LHCN-M2 (cell line): ENCODE measurements at regions not wholly inside any gene's neighbourhood (a gene's known extent, or its start where the extent isn't known, plus 50 kb on each side); places are given as distances from the start of the nearest gene placed in this dataset.

Experiments used
- DNase-seq: peaks from one replicate; pipeline ENCODE4 v3.0.0-alpha.2; 2012; ENCODE audit warnings: low read depth

- no peak for DNase-seq
Observed at GRCh38 chr1:228989176-228989575, 253.9 kb downstream of the RHOU start.

GRCh38 chr1:228989676-228989991 is 254.4 kb downstream of the RHOU start:
- DNase-seq = no peak

- no peak for DNase-seq
Observed at GRCh38 chr1:228989992-228990827, 254.9 kb downstream of the RHOU start.

- DNase-seq = no peak
Observed at GRCh38 chr1:228990906-228991569, 255.8 kb downstream of the RHOU start.

GRCh38 chr1:228992044-228992443 is 256.8 kb downstream of the RHOU start:
- no peak for DNase-seq

- no peak for DNase-seq
Observed at GRCh38 chr1:228992907-228993535, 257.7 kb downstream of the RHOU start.

DNA sequence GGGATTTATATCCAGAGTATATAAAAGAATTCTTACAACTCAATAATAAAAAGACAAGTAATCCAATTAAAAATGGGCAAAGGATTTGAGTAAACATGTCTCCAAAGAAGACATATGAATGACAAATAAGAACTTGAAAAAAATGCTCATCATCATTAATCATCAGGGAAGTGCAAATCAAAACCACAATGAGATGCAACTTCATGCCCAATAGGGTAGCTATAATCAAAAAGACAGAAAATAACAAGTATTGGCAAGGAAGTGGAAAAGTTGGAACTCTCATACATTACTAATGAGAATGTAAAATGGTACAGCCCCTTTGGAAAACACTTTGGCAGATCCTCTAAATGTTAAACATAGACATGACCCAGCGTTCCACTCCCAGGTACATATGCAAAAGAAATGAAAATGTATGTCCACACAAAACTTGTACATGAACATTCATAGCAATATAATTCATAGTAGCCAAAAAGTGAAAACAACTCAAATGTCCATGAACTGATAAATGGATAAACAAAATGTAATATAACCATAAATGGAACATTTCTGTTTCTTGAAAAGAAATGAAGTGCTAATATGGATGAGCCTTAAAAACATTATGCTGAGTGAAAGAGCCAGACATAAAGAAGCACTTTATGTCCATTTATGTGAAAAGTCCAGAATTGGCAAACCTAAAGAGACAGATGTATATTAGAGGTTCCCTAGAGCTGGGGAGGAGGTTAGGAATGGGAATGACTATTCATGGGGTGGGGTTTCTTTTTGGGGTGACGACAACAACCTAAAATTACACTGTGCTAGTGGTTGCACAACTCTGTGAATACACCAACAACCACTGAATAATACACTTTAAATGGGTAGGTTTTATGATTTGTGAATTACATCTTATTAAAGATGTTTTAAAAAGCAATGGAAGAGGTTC is 259.7 kb downstream of the RHOU start:
- DNase-seq = no peak

DNA sequence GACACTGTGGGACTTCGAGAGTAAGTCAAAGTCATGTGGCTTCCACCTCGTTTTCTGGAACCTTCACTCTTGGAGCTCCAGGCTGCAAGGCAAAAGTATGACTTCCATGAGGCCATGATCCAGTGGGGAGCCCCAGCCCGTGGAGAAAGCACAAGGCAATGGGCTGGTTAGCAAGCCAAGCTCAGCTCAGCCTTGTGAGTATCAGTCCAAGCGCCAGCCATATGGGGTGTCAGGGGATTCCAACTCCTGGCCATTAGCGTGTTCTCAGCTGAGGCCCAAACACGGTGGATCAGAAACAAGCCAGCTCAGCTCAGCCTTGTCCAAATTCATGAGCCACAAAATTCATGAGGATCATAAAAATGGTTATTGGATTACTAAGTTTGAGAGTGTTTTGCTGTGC is 261.0 kb downstream of the RHOU start:
- no peak for DNase-seq

- no peak for DNase-seq
Observed at GRCh38 chr1:228997721-228998144, 262.5 kb downstream of the RHOU start.

GRCh38 chr1:228998179-228998578 is 262.9 kb downstream of the RHOU start:
- no peak for DNase-seq

DNA sequence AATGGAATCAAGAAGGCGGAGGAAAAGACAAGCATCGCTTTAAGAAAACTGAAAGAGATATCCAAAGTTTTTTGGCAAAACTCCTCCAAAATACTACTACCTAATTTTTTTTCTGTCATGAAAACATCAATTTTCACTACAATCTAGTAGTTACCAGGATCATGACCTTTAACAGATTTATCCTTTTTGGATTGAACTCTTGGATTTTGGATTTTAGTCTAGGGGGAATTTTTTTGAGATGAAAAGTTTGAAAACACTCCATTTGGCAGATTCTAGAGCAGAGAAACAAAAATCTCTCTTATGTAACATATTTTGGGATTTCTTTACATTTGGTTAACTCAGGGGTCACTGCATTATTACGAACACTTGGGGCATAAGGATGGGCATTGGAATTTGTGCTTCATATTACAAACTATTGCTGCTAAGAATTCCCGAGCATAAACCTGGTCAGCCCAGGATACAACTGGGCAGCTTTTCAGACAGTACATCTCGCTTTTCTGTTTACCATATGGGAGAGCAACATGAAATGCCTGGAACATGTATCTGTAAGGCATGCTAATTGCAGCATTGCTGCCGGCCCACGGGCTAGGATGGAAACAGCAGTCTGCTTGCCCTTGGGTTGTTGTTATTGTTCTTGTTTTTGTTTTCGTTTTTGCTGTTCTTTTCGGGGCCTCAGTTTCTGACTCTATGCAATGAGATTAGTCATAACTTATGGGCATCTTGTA is 264.3 kb downstream of the RHOU start:
- no peak for DNase-seq

GRCh38 chr1:229000187-229000586 is 264.9 kb downstream of the RHOU start:
- no peak for DNase-seq

DNA sequence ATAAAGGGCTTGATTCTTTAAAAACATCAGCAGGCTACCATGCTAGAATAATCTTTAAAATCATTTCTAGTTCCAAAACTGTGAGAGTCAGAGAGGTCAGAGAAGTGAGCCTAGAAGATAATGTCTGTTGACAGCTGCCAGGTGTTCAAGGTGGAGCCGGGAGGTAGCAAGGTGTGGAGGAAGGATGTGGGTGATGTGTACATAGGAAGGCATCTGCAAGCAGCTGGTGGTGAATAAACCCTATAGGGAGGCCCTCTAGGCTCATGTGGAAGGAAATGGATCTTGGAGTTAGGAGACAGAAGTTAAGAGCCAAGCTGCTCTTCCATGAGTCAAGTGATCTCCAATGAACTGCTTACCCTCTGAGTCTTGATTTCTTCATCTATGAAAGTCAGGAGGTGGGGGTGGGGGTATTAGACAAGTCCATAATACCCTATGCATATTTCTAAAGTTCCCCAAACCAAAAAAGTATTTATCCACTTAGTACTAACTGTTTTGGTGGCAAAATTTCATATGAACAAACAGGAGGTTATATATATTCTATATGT is 266.3 kb downstream of the RHOU start:
- no peak for DNase-seq

DNA sequence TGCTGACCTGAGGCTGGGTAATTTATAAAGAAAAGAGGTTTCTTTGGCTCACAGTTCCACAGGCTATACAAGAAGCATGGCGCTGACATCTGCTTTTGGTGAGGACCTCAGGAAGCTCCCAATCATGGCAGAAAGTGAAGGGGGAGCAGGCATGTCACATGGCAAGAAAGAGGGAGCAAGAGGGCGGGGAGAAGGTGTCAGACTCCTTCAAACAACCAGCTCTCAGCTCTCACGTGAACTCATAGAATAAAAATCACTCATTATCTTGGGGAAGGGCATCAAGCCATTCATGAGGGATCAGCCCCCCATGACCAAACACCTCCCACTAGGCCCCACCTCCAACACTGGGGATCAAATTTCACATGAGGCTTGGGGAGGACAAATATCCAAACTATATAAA is 266.8 kb downstream of the RHOU start:
- DNase-seq = no peak

DNA sequence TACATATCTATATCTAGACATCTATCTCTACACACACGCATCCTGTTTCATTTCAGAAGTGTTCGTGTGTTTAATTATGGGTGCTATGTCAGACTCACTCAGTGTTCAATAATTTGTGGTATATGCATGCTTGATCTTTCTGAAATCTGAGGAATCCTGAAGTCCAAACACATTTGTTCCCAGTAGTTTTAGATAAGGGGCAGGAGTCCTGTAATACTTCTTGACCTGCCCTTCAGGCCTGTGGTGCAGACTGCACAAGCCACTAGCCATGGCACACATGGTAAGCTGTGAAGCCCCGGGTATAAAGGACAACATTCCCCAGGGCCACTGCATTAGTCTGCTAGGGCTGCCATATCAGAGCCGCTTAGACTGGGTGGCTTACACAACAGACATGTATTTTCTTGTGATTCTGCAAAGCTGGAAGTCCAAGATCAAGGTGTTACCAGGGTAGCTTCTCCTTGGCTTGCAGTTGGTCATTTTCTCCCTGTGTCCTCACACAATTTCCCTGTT is 267.2 kb downstream of the RHOU start:
- no peak for DNase-seq

- DNase-seq = no peak
Observed at GRCh38 chr1:229003233-229004031, 267.5 kb upstream of the RAB4A start.

DNA sequence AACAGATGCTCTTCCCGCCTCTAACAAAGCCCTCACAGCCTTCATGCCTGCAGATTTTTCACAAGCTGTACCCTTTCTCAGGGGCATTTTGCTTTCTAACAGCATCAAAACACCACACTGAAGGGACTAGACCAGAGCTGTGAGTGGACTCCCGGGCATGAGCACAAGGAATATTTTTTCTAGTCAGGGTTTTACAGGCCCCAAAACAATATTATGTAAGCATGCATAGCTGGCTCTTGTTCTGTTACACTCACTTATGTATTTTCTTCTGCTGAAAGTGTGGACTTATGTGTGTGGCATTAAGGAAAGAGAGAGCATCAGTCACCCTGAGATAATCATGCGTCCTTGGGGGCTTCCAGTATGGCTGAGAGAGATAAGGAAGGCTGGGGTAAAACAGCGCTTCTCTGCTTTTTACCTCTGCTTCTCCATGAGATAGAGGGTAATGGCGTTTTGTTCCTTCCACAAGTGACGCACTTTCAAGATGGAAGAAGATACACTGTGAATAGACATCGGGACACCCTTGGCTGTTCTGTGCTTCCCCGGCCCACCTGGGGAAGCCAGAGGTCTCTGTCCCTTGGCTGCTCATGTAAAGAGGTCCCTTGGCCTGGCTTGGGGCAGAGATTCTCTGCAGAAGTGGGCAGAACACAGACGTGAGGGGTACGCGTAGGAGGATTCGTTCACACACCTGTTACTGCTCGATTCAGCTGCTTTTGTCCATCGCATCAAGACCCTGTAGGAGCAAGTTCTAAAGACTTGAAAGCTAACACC is 266.7 kb upstream of the RAB4A start:
- no peak for DNase-seq

DNA sequence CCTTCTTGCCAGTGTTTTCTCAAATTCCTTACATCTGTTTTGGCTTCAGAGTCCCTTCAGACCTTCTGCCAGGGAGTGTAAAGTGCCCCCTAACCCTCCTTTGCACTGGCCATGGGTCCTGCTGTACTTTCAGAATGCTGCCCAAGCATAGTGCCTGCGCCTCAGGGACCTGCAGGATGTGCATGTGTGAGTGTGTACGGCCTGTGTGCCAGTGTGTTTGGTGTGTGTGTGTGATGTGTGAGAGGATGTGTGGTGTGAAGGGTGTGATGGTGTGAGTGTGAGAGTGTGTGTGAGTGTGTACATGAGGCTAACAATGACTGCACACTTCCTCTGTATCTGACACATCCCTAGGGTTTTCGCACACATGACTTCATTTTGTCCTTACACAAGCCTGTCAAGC is 265.8 kb upstream of the RAB4A start:
- DNase-seq = no peak

- DNase-seq = no peak
Observed at GRCh38 chr1:229005556-229005955, 265.4 kb upstream of the RAB4A start.
